ENCODE measurements at regions not wholly inside any gene's neighbourhood (a gene's known extent, or its start where the extent isn't known, plus 50 kb on each side); places are given as distances from the start of the nearest gene placed in this dataset.
"Not testable (repeated sequence)": the region's sequence is repeated elsewhere in the genome, so short reads cannot be mapped to it uniquely, and the experiment has no call there.

DNA sequence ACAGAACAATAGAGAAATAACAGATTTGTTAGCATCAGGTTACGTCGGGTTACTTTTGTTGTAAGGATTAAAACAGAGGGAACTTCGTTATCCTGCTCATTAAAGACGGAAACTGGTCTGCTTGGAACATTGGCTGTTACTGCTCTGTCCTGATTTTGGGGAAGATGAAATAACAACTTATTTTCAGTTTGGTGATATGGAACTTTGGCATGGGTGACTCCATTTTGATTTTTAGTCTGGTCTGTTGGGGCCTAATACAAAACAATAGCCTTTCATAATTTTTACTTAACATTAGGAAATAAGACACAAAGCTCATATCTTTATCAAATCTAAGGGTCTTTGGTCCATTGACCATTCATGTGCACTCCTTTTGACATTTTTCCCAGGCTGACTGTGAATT is 220.5 kb upstream of the DUSP10 start:
- TF ChIP-seq, protein P1, sequence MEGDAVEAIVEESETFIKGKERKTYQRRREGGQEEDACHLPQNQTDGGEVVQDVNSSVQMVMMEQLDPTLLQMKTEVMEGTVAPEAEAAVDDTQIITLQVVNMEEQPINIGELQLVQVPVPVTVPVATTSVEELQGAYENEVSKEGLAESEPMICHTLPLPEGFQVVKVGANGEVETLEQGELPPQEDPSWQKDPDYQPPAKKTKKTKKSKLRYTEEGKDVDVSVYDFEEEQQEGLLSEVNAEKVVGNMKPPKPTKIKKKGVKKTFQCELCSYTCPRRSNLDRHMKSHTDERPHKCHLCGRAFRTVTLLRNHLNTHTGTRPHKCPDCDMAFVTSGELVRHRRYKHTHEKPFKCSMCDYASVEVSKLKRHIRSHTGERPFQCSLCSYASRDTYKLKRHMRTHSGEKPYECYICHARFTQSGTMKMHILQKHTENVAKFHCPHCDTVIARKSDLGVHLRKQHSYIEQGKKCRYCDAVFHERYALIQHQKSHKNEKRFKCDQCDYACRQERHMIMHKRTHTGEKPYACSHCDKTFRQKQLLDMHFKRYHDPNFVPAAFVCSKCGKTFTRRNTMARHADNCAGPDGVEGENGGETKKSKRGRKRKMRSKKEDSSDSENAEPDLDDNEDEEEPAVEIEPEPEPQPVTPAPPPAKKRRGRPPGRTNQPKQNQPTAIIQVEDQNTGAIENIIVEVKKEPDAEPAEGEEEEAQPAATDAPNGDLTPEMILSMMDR (IDR thresholded peaks at IDR 0.05; ENCODE audit: low read depth, low read length), result no peak
- DNase-seq (ENCODE audit: extremely low read depth, low read depth), result no peak

DNA sequence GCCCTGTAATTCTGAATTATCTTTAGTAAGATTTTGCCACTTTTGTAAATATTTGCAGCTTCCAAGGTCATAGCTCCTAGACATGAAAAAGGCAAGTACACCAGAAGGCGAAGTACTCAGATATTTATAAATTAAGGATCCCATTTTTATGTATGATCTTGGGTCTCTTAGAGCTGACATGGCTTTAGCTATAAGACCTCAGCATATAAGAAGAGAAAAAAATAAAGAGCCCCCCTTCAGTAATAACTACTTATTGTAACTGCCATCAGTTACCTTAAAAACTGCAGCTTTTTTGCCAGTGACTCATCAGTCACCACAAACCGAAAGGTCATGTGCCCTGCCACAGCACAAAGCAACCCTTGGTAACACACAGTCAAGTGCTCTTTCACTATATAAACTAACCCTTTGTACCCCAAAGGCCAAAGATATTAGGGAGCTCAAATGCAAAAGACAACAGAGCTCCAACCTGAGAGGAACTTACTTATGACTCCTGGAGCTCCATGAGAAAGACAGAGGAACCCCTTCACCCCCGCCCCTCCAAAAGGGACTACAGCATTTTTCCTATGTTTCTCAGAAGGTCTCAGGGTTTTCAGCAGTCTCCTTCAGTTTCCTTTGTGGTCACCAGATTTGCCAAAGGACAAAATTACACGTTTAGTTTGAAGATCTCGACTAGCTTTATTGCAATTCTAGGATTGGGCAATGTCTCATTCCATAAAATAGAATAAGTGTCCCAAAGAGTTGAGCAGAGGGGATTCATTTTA is 219.8 kb upstream of the DUSP10 start:
- DNase-seq (ENCODE audit: extremely low read depth, low read depth), result peak; percentile 8
- TF ChIP-seq, protein P1 (IDR thresholded peaks at IDR 0.05; ENCODE audit: low read depth, low read length), result no peak

DNA sequence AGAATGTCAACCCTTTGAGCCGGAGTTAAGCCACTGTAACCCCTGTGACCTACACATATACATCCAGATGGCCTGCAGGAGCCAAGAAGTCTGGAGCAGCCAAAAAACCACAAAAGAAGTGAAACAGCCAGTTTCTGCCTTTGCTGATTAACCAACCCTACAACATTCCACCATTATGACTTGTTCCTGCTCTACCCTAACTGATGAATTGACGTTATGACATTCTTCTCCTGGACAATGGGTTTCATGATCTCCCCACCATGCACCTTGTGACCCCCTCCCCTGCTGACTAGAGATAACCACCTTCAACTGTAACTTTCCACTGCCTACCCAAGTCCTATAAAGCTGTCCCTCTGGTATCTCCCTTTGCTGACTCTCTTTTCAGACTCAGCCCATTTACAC is 216.3 kb upstream of the DUSP10 start:
- DNase-seq (ENCODE audit: extremely low read depth, low read depth), result not testable (repeated sequence)

- DNase-seq (ENCODE audit: extremely low read depth, low read depth), result not testable (repeated sequence)
Measured at GRCh38 chr1:221957350-221957749, 215.5 kb upstream of the DUSP10 start.

DNA sequence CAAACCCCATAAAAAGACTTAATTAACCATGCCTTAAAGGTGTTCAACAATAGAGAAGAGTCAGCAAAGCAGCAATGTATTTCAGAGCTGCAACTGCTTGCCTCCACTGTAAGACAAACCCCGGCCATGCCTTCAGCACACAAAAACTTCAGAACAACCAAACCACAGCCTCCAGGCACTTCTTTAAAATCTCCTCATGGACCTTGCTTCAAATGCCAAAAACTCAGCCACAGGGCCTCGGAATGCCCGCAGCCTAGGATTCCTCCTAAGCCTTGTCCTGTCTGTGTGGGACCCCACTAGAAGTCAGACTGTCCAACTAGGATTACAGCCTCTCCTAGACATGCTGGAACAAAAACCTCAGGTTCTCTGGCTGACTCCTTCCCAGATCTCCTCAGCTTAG is 208.1 kb upstream of the DUSP10 start:
- TF ChIP-seq, protein P1 (IDR thresholded peaks at IDR 0.05; ENCODE audit: low read depth, low read length), result no peak
- no peak for DNase-seq (ENCODE audit: extremely low read depth, low read depth)

- DNase-seq (ENCODE audit: extremely low read depth, low read depth), result no peak
- TF ChIP-seq, protein P1 (IDR thresholded peaks at IDR 0.05; ENCODE audit: low read depth, low read length), result no peak
Measured at GRCh38 chr1:221948459-221948858, 206.6 kb upstream of the DUSP10 start.

- TF ChIP-seq, protein P1 (IDR thresholded peaks at IDR 0.05; ENCODE audit: low read depth, low read length), result no peak
- no peak for DNase-seq (ENCODE audit: extremely low read depth, low read depth)
Measured at GRCh38 chr1:221947731-221948130, 205.8 kb upstream of the DUSP10 start.

DNA sequence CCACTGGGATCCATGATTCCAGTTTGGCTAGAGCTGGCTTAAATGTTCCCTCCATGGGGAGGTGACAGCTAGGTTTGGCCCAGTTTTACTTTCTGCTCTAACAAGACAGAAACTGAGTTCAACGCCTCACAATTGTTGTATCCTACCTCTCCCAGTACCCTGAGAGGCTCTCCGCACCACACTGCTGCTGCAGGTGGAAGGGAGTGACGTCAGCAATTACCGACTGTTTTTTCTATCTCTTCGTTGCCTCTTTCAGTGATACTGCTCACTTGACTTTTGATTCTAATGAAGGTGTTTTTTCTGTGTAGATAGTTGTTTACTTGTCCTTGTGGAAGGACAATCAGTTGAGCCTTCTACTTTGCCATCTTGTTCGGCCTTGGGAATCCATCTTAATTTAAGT is 204.9 kb upstream of the DUSP10 start:
- no peak for DNase-seq (ENCODE audit: extremely low read depth, low read depth)
- TF ChIP-seq, protein P1 (IDR thresholded peaks at IDR 0.05; ENCODE audit: low read depth, low read length), result no peak
